Ectodermal cell (in vitro differentiated cells): ENCODE measurements at regions not wholly inside any gene's neighbourhood (a gene's known extent, or its start where the extent isn't known, plus 50 kb on each side); places are given as distances from the start of the nearest gene placed in this dataset.

Experiments
- H3K27ac ChIP-seq: 2 replicates; pipeline ENCODE4 v1.7.0; 2013; ENCODE audit warnings: mild to moderate bottlenecking, low read depth, low read length; ENCODE audit not compliant: insufficient read depth, poor library complexity, severe bottlenecking
- H3K27me3 ChIP-seq: 2 replicates; pipeline ENCODE4 v1.7.0; 2013; ENCODE audit warnings: mild to moderate bottlenecking, low read length; ENCODE audit not compliant: insufficient read depth, control insufficient read depth, poor library complexity, severe bottlenecking
- H3K36me3 ChIP-seq: one replicate; pipeline ENCODE4 v1.7.0; 2013; ENCODE audit warnings: low read length; ENCODE audit not compliant: control insufficient read depth, insufficient read depth
- H3K4me1 ChIP-seq: one replicate; pipeline ENCODE4 v1.7.0; 2013; ENCODE audit warnings: low read length; ENCODE audit not compliant: control insufficient read depth, insufficient read depth
- H3K4me3 ChIP-seq: 2 replicates; pipeline ENCODE4 v1.7.0; 2013; ENCODE audit warnings: low read depth, low read length, control low read depth; ENCODE audit not compliant: insufficient read depth
- H3K9me3 ChIP-seq: 2 replicates; pipeline ENCODE4 v1.7.0; 2013; ENCODE audit warnings: mild to moderate bottlenecking, low read length, moderate library complexity; ENCODE audit not compliant: control insufficient read depth
- WGBS, 2 experiments: methylation state at CpG; one replicate each; pipeline ENCODE4 v1.1.7; 2013; ENCODE audit warnings: missing lambda C conversion rate in 2 of 2; 5-methylcytosine and 5-hydroxymethylcytosine counted together

DNA sequence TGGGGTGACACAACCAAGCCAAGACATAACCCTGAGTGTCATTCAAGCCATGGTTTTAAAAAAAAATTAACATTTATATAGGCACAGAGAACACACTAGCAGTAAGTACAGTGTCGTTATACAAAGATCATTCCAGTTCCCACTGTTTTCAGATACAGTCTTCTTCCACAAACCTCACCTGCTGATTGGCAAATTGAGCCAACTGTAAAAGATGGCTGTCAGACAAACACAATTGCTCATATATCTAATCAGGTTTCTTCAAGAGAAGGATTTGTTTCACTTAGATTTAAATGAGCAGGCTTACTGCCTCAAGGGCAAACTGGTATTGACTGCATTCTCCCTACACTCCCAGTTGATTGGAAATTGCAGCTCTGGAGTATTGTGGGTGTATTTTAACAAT, 308.9 kb downstream of the RBM26 start:
- Histone ChIP-seq H3K27me3 (no peaks in the 10 kb centered on the region), H3K9me3 (no peaks in the 10 kb centered on the region), H3K27ac (no peak overlapping the region), H3K4me1 (no peaks in the 10 kb centered on the region), H3K36me3 (no peaks in the 10 kb centered on the region), H3K4me3 (no peak overlapping the region)
- whole genome bisulfite sequencing, 2 experiments = 97 to 98% methylated on average over 1 of the region's 1 CpG

DNA sequence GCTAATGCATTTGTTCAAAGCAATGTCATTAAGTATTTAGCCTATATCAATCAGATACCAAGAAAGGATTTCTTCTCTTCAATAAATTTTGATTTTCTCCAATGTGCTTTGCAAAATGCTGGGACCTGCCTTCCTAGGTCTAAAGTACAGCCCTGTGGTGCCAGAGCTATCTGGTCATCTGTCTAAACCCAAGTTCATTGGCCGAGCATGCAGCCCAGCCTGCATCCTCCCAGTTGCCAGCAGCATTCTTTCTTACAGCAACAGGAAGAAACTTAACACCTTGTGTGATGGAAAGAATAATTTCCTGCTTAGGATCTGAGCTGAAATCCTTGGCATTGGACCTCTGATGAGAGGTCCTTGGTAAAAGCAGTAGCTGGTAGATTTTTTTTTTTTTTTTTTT, 310.0 kb downstream of the RBM26 start:
- Histone ChIP-seq H3K4me1 (no peaks in the 10 kb centered on the region), H3K27ac (no peak overlapping the region), H3K27me3 (no peaks in the 10 kb centered on the region), H3K36me3 (no peaks in the 10 kb centered on the region), H3K9me3 (no peaks in the 10 kb centered on the region), H3K4me3 (no peak overlapping the region)
- WGBS, 2 experiments = 86 to 92% methylated on average over 1 of the region's 1 CpG

DNA sequence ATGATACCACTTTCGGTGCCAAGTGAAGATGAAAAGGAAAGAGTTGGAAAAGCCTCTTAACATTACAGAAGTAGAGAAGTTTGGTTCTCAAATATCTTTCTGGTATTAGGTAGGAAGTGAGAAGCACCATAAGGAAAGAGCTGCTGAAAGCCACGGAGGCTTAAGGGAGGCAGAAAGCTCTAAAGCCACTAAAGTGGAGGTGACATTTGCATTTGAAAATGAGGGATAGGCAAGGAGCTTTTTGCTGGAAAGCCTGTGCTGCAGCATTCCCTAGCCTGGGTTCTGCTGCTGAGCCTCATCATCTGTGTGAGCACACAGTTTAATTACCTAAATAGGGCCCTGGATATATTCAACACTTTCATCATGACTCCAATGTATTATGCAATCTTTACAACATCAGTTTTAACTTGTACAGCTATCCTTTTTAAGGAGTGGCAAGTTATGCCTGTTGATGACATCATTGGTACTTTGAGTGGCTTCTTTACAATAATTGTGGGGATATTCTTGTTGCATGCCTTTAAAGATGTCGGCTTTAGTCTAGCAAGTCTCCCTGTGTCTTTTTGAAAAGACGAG, 315.4 kb downstream of the RBM26 start:
- H3K27me3 ChIP-seq = no peaks in the 10 kb centered on the region
- no peaks in the 10 kb centered on the region for H3K4me1 ChIP-seq
- no peak overlapping the region for H3K4me3 ChIP-seq
- H3K27ac ChIP-seq = no peak overlapping the region
- no peaks in the 10 kb centered on the region for H3K36me3 ChIP-seq
- whole genome bisulfite sequencing, 2 experiments = 69 to 75% methylated on average over 4 of the region's 4 CpGs
- H3K9me3 ChIP-seq = no peaks in the 10 kb centered on the region

DNA sequence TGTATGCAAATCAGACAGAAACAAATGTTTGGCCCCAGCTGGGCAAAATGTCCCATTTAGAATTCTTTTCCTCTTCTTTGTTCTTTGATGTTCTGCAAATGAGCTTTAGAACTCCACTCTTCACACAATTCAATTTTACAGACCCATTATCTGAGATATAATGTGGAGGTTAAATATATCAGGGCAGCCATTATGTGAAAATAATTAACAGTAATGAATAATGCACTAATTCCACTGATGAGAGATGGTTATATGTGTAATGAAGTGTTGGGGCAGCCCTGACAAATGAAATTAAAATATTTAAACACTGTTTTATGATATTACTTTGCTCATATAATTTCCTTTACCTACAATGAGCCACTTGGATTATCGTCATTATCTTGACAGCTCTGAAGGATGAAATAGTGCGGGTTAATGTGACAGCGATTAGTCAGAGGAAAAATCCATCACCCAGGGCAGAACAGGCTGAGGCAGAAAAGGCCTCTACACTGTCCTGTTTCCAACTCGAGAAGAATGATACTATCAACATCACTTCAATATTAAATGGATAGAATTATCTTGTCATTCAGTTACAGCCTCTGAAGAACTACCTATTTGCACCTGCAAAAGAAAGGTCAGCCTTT, 321.1 kb downstream of the RBM26 start:
- Histone ChIP-seq H3K4me1 (no peaks in the 10 kb centered on the region), H3K4me3 (no peak overlapping the region), H3K36me3 (no peaks in the 10 kb centered on the region), H3K27ac (no peak overlapping the region), H3K27me3 (no peaks in the 10 kb centered on the region), H3K9me3 (no peaks in the 10 kb centered on the region)
- WGBS, 2 experiments = 90 to 95% methylated on average over 3 to 4 of the region's 4 CpGs

GRCh38 chr13:79081942-79082341, 324.1 kb downstream of the RBM26 start:
- Histone ChIP-seq H3K27me3 (no peaks in the 10 kb centered on the region), H3K27ac (no peak overlapping the region), H3K9me3 (no peaks in the 10 kb centered on the region), H3K36me3 (no peaks in the 10 kb centered on the region), H3K4me1 (no peaks in the 10 kb centered on the region), H3K4me3 (no peak overlapping the region)
- 90 to 91% methylated on average over 4 of the region's 4 CpGs for WGBS, 2 experiments

GRCh38 chr13:79079351-79079839, 326.7 kb downstream of the RBM26 start:
- no peak overlapping the region for H3K4me3 ChIP-seq
- H3K27ac ChIP-seq = no peak overlapping the region
- no peaks in the 10 kb centered on the region for H3K27me3 ChIP-seq
- no peaks in the 10 kb centered on the region for H3K36me3 ChIP-seq
- H3K9me3 ChIP-seq = no peaks in the 10 kb centered on the region
- no peaks in the 10 kb centered on the region for H3K4me1 ChIP-seq
- WGBS, 2 experiments = 88 to 95% methylated on average over 4 of the region's 4 CpGs

DNA sequence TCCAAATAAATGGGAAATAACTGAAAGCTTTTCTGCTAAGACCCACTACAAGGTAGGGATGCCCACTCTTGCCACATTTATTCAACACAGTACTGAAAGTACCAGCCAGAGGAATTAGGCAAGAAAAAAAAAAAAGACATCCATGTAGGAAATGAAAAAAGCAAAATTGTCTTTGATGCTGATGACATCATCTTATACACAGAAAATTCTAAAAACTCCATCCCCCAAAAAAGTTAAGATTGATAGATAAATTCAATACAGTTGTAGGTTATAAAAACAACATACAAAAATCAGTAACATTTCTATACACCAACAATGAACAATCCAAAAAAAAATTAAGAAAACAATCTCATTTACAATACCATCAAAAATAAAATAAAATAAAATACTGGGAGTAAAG, 330.4 kb downstream of the RBM26 start:
- H3K36me3 ChIP-seq = no peaks in the 10 kb centered on the region

DNA sequence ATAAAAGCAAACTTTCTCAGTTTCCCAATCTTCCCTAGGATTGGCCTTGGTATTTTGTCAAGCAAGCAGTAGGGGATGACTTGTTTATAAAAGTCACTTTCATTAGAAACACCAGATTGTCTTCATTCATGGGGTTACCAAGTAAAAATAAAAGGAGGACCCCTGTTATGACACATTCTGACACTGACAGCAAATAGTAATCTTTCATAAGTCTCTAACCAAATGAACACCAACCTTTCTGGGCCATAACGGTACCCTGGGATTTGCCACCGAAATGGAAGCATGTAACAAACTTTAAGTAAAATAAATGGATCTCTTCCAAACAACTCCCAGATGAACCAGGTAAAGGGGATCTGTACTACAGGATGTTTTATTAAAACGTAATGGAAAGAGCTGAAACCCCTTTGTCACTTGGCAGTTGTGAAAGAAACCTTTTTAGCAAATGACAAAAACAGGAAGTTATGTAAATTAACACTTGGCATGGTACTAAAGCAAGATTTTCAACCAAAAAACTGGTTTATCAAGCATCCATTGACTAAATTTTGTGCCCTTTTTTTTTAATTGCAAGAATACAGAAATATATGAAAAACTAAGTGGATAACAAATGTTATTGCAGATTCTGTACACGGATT, 335.6 kb downstream of the RBM26 start:
- Histone ChIP-seq H3K27ac (no peak overlapping the region), H3K4me1 (peaks cover 8% of the 10 kb centered on the region), H3K9me3 (no peaks in the 10 kb centered on the region), H3K27me3 (no peaks in the 10 kb centered on the region), H3K4me3 (no peak overlapping the region), H3K36me3 (no peaks in the 10 kb centered on the region)
- 60 to 67% methylated on average over 4 of the region's 4 CpGs for WGBS, 2 experiments

More for the DNA sequence above, 330.4 kb downstream of the RBM26 start:
- H3K4me1 ChIP-seq = no peaks in the 10 kb centered on the region
- H3K27ac ChIP-seq = no peak overlapping the region
- no peak overlapping the region for H3K4me3 ChIP-seq
- no peaks in the 10 kb centered on the region for H3K27me3 ChIP-seq
- H3K9me3 ChIP-seq = no peaks in the 10 kb centered on the region

DNA sequence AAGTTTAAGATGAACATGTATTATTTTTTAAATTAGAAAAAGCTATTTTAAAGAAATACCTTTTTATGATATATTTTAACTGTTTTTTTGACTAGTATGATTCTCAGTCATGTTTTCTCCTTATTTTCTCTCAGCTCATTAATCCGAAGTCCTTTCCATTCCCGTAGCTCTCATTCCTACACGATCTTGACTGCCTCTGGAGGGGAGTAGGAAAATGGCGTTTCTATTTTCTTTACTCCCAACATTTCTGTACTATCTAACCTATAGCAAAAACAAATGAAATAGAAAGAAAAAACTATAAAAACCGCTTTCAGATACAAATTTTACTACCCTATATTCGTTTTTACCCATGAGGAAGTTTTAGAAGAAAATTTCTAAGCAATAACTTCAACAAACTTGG, 343.8 kb downstream of the RBM26 start:
- Histone ChIP-seq H3K27ac (no peak overlapping the region), H3K4me1 (peaks cover 8% of the 10 kb centered on the region), H3K4me3 (no peak overlapping the region), H3K27me3 (no peaks in the 10 kb centered on the region), H3K36me3 (no peaks in the 10 kb centered on the region), H3K9me3 (no peaks in the 10 kb centered on the region)
- WGBS, 2 experiments = 93% methylated on average over 6 of the region's 6 CpGs; no CpG with 5 or more reads in 1 of the 2 experiments

DNA sequence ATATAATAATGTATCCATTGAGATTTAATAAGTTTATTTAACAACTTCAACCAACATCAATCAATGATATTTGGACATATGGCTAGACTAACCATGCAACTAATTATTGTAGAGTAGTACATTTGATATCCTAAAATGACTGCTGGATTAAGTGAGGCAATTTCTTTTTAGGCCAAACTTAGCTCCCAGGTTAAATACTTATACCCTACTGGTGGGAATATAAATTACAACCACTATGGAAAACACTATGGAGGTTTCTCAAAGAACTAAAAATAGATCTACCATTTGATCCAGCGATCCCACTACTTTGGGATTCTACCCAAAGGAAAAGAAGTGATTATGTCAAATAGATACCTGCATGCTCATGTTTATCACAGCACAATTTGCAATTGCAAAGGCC, 345.8 kb downstream of the RBM26 start:
- Histone ChIP-seq H3K36me3 (no peaks in the 10 kb centered on the region), H3K4me1 (no peaks in the 10 kb centered on the region), H3K9me3 (no peaks in the 10 kb centered on the region), H3K27ac (no peak overlapping the region), H3K4me3 (no peak overlapping the region), H3K27me3 (no peaks in the 10 kb centered on the region)
- 94% methylated on average over 1 of the region's 1 CpG; no CpG with 5 or more reads in 1 of the 2 experiments for WGBS, 2 experiments
